Effector CD8-positive, alpha-beta T cell (primary cell): ENCODE measurements at regions not wholly inside any gene's neighbourhood (a gene's known extent, or its start where the extent isn't known, plus 50 kb on each side); places are given as distances from the start of the nearest gene placed in this dataset.
"Not testable (repeated sequence)": the region's sequence is repeated elsewhere in the genome, so short reads cannot be mapped to it uniquely, and the experiment has no call there.

Experiments used
- DNase-seq: peaks from one replicate; lab custom pipeline; 2025; lab: John Stamatoyannopoulos, UW

GRCh38 chrX:148080593-148080992 is 99.5 kb downstream of the FMR1NB start:
- no peak for DNase-seq

- DNase-seq: no peak
These were observed 103.5 kb downstream of the FMR1NB start for GRCh38 chrX:148084611-148085010.

- no peak for DNase-seq
These were observed 139.0 kb downstream of the FMR1NB start for GRCh38 chrX:148120151-148120550.

GRCh38 chrX:148120999-148121623 is 140.0 kb downstream of the FMR1NB start:
- no peak for DNase-seq

GRCh38 chrX:148128872-148129505 is 147.9 kb downstream of the FMR1NB start:
- not testable (repeated sequence) for DNase-seq

GRCh38 chrX:148133105-148133725 is 152.1 kb downstream of the FMR1NB start:
- DNase-seq: no peak

GRCh38 chrX:148134578-148134977 is 153.4 kb downstream of the FMR1NB start:
- DNase-seq: no peak

- DNase-seq: no peak
These were observed 154.6 kb downstream of the FMR1NB start for GRCh38 chrX:148135738-148136137.

GRCh38 chrX:148146121-148146520 is 165.0 kb downstream of the FMR1NB start:
- DNase-seq: no peak

GRCh38 chrX:148156986-148157385 is 175.8 kb downstream of the FMR1NB start:
- no peak for DNase-seq

GRCh38 chrX:148159796-148160195 is 178.7 kb downstream of the FMR1NB start:
- no peak for DNase-seq

- DNase-seq: no peak
These were observed 180.6 kb downstream of the FMR1NB start for GRCh38 chrX:148161701-148162100.

- no peak for DNase-seq
These were observed 204.5 kb downstream of the FMR1NB start for GRCh38 chrX:148185631-148186030.

- no peak for DNase-seq
These were observed 211.4 kb downstream of the FMR1NB start for GRCh38 chrX:148192547-148192946.

- no peak for DNase-seq
These were observed 212.6 kb downstream of the FMR1NB start for GRCh38 chrX:148193759-148194158.

GRCh38 chrX:148203531-148203930 is 222.4 kb downstream of the FMR1NB start:
- no peak for DNase-seq

- no peak for DNase-seq
These were observed 223.1 kb downstream of the FMR1NB start for GRCh38 chrX:148204195-148204594.

- no peak for DNase-seq
These were observed 233.6 kb downstream of the FMR1NB start for GRCh38 chrX:148214786-148215185.

- no peak for DNase-seq
These were observed 234.6 kb downstream of the FMR1NB start for GRCh38 chrX:148215726-148216125.

- DNase-seq: no peak
These were observed 242.2 kb downstream of the FMR1NB start for GRCh38 chrX:148223361-148223760.

GRCh38 chrX:148228521-148228920 is 247.4 kb downstream of the FMR1NB start:
- no peak for DNase-seq

- DNase-seq: no peak
These were observed 248.7 kb downstream of the FMR1NB start for GRCh38 chrX:148229801-148230303.

- no peak for DNase-seq
These were observed 240.4 kb upstream of the AFF2 start for GRCh38 chrX:148259990-148260389.
